Panc1 (cell line): ENCODE measurements at regions not wholly inside any gene's neighbourhood (a gene's known extent, or its start where the extent isn't known, plus 50 kb on each side); places are given as distances from the start of the nearest gene placed in this dataset.

Experiments used
- ATAC-seq: fragments of 200-7000 bp; cut with Tn5 transposase; 2 replicates; pipeline ENCODE4 v1.9.1; 2020; ENCODE audit warnings: mild to moderate bottlenecking, moderate library complexity
- BruUV-seq: library from RNA; stranded (reverse); fragments of 400-500 nt; replicated peaks from 2 replicates; lab custom pipeline; 2021; lab: Mats Ljungman, UMichigan
- CTCF ChIA-PET: fragments of 300-600 bp; sonication (Branson Sonifier 250); formaldehyde crosslinking; loops from one replicate; lab custom pipeline; 2022; ENCODE audit warnings: antibody characterized with exemption; lab: Charles Lee
- POLR2A ChIA-PET: fragments of 300-600 bp; sonication (Branson Sonifier 250); formaldehyde crosslinking; loops from one replicate; lab custom pipeline; 2022; ENCODE audit warnings: antibody characterized with exemption; lab: Charles Lee
- DNase-seq: peaks from one replicate; pipeline ENCODE4 v3.0.0-alpha.2; 2010; ENCODE audit warnings: low read depth, low spot score
- H3K27ac ChIP-seq: 2 replicates; pipeline ENCODE4 v1.5.1; 2011; ENCODE audit warnings: mild to moderate bottlenecking, low read length, inconsistent platforms
- H3K27me3 ChIP-seq: fragments of 200-500 bp; sonication (Bioruptor generic); 2 replicates; pipeline ENCODE4 v1.6.0; 2014; ENCODE audit warnings: low read length, inconsistent platforms; ENCODE audit not compliant: control insufficient read depth, insufficient read depth
- H3K36me3 ChIP-seq: fragments of 200-500 bp; sonication (Bioruptor generic); 2 replicates; pipeline ENCODE4 v1.5.1; 2014; ENCODE audit warnings: inconsistent platforms, mild to moderate bottlenecking, low read length, moderate library complexity; ENCODE audit not compliant: control insufficient read depth, insufficient read depth
- H3K4me1 ChIP-seq: 2 replicates; pipeline ENCODE4 v1.5.1; 2011; ENCODE audit warnings: inconsistent platforms, mild to moderate bottlenecking, low read length, moderate library complexity; ENCODE audit not compliant: control insufficient read depth, insufficient read depth
- H3K4me3 ChIP-seq, 2 experiments: 2 replicates each; pipeline ENCODE4 v1.5.1; 2011 to 2012; ENCODE audit warnings: low read depth in 2 of 2, low read length in 2 of 2, mild to moderate bottlenecking in 2 of 2, inconsistent platforms in 1 of 2, moderate library complexity in 1 of 2
- H3K9me3 ChIP-seq: fragments of 200-500 bp; sonication (Bioruptor generic); 2 replicates; pipeline ENCODE4 v1.5.1; 2014; ENCODE audit warnings: low read depth, mild to moderate bottlenecking, inconsistent platforms, low read length, moderate library complexity; ENCODE audit not compliant: control insufficient read depth, insufficient read depth
- POLR2AphosphoS5 ChIP-seq: IDR thresholded peaks from 2 replicates; pipeline ENCODE4 v1.6.1; 2012; ENCODE audit warnings: mild to moderate bottlenecking, low read depth, low read length, moderate library complexity
- SIN3A ChIP-seq: IDR thresholded peaks from 2 replicates; pipeline ENCODE4 v1.6.1; 2012; ENCODE audit warnings: low read depth, mild to moderate bottlenecking, low read length, moderate library complexity, borderline replicate concordance; ENCODE audit not compliant: insufficient read depth
- TCF7L2 ChIP-seq: IDR thresholded peaks from 2 replicates; pipeline ENCODE4 v1.6.1; 2011; ENCODE audit warnings: mild to moderate bottlenecking, low read depth, low read length, inconsistent platforms
- in situ Hi-C: cut with HindIII; loops from 2 replicates; pipeline ENCODE4 v1.10.0; 2016; ENCODE audit warnings: low sequenced_read_pairs, low pct_unique_long_range_greater_than_20kb
- intact Hi-C: fragments of 100-400 bp; cut with micrococcal nuclease; formaldehyde crosslinking; loops from one replicate; pipeline ENCODE4 v1.10.0; 2022; ENCODE audit not compliant: unreplicated experiment
- TF ChIP-seq, protein P1 (sequence below), 2 experiments: IDR thresholded peaks; 2 replicates each; pipeline ENCODE4 v1.6.1; 2011 to 2012; ENCODE audit warnings: low read depth in 2 of 2, control low read depth in 1 of 2, low read length in 1 of 2, mild to moderate bottlenecking in 1 of 2, moderate library complexity in 1 of 2; ENCODE audit not compliant: insufficient read depth in 1 of 2
- TF ChIP-seq, protein P2 (sequence below): fragments of 450-650 bp; IDR thresholded peaks from 2 replicates; pipeline ENCODE4 v1.5.1; 2017; ENCODE audit warnings: mild to moderate bottlenecking

DNA sequence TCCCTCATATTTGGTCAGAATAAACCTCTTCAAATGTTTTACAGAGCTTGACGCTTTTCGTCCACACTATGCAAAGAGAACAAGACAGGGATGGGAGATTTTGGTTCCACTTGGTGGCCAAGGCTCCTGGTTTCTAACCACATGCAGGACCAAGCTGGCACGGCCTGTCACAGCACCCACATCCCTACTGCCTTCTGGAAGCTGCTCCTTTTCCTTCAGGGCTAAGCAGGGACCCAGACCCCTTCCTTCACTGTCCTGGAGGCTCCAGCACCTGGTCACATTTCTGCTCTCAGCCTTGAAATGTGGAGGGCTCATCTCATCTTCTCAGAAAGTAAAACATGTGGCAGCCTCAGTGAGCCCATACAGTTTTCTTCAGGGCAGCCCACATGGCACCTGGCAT is 50.4 kb upstream of the ARHGEF7 start:
- CTCF ChIA-PET, result no interaction called here
- Histone ChIP-seq H3K36me3 (no peaks in the 10 kb centered on the region), H3K9me3 (no peaks in the 10 kb centered on the region), H3K4me3 (no peak overlapping the region), H3K27ac (no peak overlapping the region), H3K4me1 (no peaks in the 10 kb centered on the region), H3K27me3 (no peaks in the 10 kb centered on the region)
- TF ChIP-seq POLR2AphosphoS5 (no peak), SIN3A (no peak), TCF7L2 (no peak)
- TF ChIP-seq, protein P1, sequence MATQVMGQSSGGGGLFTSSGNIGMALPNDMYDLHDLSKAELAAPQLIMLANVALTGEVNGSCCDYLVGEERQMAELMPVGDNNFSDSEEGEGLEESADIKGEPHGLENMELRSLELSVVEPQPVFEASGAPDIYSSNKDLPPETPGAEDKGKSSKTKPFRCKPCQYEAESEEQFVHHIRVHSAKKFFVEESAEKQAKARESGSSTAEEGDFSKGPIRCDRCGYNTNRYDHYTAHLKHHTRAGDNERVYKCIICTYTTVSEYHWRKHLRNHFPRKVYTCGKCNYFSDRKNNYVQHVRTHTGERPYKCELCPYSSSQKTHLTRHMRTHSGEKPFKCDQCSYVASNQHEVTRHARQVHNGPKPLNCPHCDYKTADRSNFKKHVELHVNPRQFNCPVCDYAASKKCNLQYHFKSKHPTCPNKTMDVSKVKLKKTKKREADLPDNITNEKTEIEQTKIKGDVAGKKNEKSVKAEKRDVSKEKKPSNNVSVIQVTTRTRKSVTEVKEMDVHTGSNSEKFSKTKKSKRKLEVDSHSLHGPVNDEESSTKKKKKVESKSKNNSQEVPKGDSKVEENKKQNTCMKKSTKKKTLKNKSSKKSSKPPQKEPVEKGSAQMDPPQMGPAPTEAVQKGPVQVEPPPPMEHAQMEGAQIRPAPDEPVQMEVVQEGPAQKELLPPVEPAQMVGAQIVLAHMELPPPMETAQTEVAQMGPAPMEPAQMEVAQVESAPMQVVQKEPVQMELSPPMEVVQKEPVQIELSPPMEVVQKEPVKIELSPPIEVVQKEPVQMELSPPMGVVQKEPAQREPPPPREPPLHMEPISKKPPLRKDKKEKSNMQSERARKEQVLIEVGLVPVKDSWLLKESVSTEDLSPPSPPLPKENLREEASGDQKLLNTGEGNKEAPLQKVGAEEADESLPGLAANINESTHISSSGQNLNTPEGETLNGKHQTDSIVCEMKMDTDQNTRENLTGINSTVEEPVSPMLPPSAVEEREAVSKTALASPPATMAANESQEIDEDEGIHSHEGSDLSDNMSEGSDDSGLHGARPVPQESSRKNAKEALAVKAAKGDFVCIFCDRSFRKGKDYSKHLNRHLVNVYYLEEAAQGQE (IDR thresholded peaks at IDR 0.05; ENCODE audit: insufficient read depth in 1 of 2, low read depth in 2 of 2, low read length in 1 of 2), result no peak
- TF ChIP-seq, protein P2, sequence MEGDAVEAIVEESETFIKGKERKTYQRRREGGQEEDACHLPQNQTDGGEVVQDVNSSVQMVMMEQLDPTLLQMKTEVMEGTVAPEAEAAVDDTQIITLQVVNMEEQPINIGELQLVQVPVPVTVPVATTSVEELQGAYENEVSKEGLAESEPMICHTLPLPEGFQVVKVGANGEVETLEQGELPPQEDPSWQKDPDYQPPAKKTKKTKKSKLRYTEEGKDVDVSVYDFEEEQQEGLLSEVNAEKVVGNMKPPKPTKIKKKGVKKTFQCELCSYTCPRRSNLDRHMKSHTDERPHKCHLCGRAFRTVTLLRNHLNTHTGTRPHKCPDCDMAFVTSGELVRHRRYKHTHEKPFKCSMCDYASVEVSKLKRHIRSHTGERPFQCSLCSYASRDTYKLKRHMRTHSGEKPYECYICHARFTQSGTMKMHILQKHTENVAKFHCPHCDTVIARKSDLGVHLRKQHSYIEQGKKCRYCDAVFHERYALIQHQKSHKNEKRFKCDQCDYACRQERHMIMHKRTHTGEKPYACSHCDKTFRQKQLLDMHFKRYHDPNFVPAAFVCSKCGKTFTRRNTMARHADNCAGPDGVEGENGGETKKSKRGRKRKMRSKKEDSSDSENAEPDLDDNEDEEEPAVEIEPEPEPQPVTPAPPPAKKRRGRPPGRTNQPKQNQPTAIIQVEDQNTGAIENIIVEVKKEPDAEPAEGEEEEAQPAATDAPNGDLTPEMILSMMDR, result no peak
- no peak for ATAC-seq
- BruUV-seq, result no TSS peak
- intact Hi-C loops (loop anchor here (5.0 kb wide), 1 partner anchor 148 kb away; no protein-coding TSS in a partner anchor), in situ Hi-C loops (no loop called here)
- POLR2A ChIA-PET, result no interaction called here
- no peak for DNase-seq

DNA sequence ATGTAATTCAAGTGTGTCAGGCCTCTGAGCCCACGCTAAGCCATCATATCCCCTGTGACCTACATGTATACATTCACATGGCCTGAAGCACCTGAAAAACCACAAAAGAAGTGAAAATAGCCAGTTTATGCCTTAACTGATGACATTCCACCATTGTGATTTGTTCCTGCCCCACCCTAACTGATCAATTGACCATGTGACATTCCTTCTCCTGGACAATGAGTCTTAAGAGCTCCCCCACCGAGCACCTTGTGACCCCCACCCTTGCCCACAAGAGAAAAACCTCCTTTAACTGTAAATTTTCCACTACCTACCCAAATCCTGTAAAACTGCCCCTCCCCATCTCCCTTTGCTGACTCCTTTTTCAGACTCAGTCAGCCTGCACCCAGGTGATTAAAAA is 52.1 kb upstream of the ARHGEF7 start:
- intact Hi-C loops, result no loop called here
- ChIA-PET CTCF (no interaction called here), POLR2A (no interaction called here)
- Histone ChIP-seq H3K9me3 (no peaks in the 10 kb centered on the region), H3K4me3 (no peak overlapping the region), H3K27ac (no peak overlapping the region), H3K27me3 (no peaks in the 10 kb centered on the region), H3K4me1 (no peaks in the 10 kb centered on the region), H3K36me3 (no peaks in the 10 kb centered on the region)
- no TSS peak for BruUV-seq
- DNase-seq, result no peak
- TF ChIP-seq, protein P2, result no peak
- TF ChIP-seq, protein P1 (IDR thresholded peaks at IDR 0.05; ENCODE audit: insufficient read depth in 1 of 2, low read depth in 2 of 2, low read length in 1 of 2), result no peak
- TF ChIP-seq TCF7L2 (no peak), SIN3A (no peak), POLR2AphosphoS5 (no peak)
- in situ Hi-C loops, result no loop called here
- no peak for ATAC-seq
